ENCODE measurements at regions not wholly inside any gene's neighbourhood (a gene's known extent, or its start where the extent isn't known, plus 50 kb on each side); places are given as distances from the start of the nearest gene placed in this dataset.

DNA sequence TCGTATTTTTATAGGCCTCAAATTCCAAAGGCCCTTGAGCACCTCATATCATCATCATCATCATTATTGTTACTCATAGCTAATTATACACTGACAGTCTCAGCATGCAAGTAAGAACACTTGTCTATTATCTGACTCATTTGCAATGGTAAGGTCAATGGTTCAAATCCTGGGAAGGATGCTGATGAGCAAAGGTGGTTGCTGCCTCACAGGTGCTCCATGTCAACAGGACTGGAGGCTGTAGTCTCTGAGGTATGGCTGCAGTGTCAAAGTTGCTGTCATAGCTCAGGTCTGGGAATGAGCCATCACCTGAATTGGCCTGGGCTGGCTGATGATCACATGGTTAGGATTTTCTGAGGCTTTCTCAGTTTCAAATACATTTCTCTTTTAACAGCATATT is 379.3 kb downstream of the BCL11A start:
- TF ChIP-seq, protein P1, sequence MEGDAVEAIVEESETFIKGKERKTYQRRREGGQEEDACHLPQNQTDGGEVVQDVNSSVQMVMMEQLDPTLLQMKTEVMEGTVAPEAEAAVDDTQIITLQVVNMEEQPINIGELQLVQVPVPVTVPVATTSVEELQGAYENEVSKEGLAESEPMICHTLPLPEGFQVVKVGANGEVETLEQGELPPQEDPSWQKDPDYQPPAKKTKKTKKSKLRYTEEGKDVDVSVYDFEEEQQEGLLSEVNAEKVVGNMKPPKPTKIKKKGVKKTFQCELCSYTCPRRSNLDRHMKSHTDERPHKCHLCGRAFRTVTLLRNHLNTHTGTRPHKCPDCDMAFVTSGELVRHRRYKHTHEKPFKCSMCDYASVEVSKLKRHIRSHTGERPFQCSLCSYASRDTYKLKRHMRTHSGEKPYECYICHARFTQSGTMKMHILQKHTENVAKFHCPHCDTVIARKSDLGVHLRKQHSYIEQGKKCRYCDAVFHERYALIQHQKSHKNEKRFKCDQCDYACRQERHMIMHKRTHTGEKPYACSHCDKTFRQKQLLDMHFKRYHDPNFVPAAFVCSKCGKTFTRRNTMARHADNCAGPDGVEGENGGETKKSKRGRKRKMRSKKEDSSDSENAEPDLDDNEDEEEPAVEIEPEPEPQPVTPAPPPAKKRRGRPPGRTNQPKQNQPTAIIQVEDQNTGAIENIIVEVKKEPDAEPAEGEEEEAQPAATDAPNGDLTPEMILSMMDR (IDR thresholded peaks at IDR 0.05): no peak
- no peak for TF ChIP-seq EZH2 (IDR thresholded peaks at IDR 0.05; ENCODE audit: borderline replicate concordance, insufficient read depth, low read depth, low read length, poor library complexity, severe bottlenecking)
